ENCODE measurements at regions not wholly inside any gene's neighbourhood (a gene's known extent, or its start where the extent isn't known, plus 50 kb on each side); places are given as distances from the start of the nearest gene placed in this dataset.

DNA sequence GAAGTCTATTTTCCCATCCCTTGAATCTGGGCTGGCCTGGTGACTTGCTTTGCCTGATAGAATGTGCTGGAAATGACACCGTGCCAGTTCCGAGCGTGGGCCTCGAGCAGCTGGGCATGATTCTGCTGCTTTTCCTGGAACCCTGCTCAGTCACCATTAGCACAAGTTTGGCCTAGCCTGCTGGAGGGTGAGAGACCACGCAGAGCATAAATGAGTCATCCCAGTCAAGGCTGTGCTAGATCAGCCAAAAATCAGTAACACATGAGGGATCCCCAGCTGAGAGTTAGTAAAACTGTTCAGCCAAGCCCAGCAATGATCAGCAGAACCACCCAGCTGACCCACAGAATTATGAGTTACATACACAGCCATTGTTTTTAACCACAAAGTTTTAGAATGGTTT is 74.8 kb upstream of the TOP1 start:
- TF ChIP-seq GLIS3 (CRISPR knock-in tag; IDR thresholded peaks at IDR 0.05), result no peak
- no peak for TF ChIP-seq BACH2 (CRISPR knock-in tag; IDR thresholded peaks at IDR 0.05; ENCODE audit: borderline replicate concordance)
- ATAC-seq, result no peak

GRCh38 chr20:40954521-40955165 is 74.0 kb upstream of the TOP1 start:
- no peak for ATAC-seq
- TF ChIP-seq CREB5 (CRISPR knock-in tag; IDR thresholded peaks at IDR 0.05; ENCODE audit: low read depth) (no peak), POU6F1 (CRISPR knock-in tag; IDR thresholded peaks at IDR 0.05; ENCODE audit: borderline replicate concordance, low read depth) (no peak), TOX (CRISPR knock-in tag; IDR thresholded peaks at IDR 0.05; ENCODE audit: borderline replicate concordance) (no peak), ZFP3 (CRISPR knock-in tag; IDR thresholded peaks at IDR 0.05) (no peak), ESRRG (CRISPR knock-in tag; IDR thresholded peaks at IDR 0.05) (no peak), PPARA (CRISPR knock-in tag; IDR thresholded peaks at IDR 0.05; ENCODE audit: borderline replicate concordance) (no peak), ZC3H10 (CRISPR knock-in tag; IDR thresholded peaks at IDR 0.05) (no peak), ZNF70 (CRISPR knock-in tag; IDR thresholded peaks at IDR 0.05) (no peak), ZNF8 (CRISPR knock-in tag; IDR thresholded peaks at IDR 0.05) (no peak), CSDC2 (CRISPR knock-in tag; IDR thresholded peaks at IDR 0.05) (no peak), TCF4 (CRISPR knock-in tag; IDR thresholded peaks at IDR 0.05; ENCODE audit: borderline replicate concordance) (no peak), OSR1 (CRISPR knock-in tag; IDR thresholded peaks at IDR 0.05) (no peak), RARB (CRISPR knock-in tag; IDR thresholded peaks at IDR 0.05) (no peak), BACH2 (CRISPR knock-in tag; IDR thresholded peaks at IDR 0.05; ENCODE audit: borderline replicate concordance) (no peak), ZNF565 (CRISPR knock-in tag; conservative IDR thresholded peaks at IDR 0.05; ENCODE audit: low read depth) (no peak), SNAI2 (CRISPR knock-in tag; IDR thresholded peaks at IDR 0.05) (no peak), ARNTL (CRISPR knock-in tag; IDR thresholded peaks at IDR 0.05; ENCODE audit: borderline replicate concordance, low read depth) (no peak)
- TF ChIP-seq, protein P1, sequence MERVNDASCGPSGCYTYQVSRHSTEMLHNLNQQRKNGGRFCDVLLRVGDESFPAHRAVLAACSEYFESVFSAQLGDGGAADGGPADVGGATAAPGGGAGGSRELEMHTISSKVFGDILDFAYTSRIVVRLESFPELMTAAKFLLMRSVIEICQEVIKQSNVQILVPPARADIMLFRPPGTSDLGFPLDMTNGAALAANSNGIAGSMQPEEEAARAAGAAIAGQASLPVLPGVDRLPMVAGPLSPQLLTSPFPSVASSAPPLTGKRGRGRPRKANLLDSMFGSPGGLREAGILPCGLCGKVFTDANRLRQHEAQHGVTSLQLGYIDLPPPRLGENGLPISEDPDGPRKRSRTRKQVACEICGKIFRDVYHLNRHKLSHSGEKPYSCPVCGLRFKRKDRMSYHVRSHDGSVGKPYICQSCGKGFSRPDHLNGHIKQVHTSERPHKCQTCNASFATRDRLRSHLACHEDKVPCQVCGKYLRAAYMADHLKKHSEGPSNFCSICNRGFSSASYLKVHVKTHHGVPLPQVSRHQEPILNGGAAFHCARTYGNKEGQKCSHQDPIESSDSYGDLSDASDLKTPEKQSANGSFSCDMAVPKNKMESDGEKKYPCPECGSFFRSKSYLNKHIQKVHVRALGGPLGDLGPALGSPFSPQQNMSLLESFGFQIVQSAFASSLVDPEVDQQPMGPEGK (CRISPR knock-in tag; IDR thresholded peaks at IDR 0.05; ENCODE audit: borderline replicate concordance), result no peak
- TF ChIP-seq, protein P2, sequence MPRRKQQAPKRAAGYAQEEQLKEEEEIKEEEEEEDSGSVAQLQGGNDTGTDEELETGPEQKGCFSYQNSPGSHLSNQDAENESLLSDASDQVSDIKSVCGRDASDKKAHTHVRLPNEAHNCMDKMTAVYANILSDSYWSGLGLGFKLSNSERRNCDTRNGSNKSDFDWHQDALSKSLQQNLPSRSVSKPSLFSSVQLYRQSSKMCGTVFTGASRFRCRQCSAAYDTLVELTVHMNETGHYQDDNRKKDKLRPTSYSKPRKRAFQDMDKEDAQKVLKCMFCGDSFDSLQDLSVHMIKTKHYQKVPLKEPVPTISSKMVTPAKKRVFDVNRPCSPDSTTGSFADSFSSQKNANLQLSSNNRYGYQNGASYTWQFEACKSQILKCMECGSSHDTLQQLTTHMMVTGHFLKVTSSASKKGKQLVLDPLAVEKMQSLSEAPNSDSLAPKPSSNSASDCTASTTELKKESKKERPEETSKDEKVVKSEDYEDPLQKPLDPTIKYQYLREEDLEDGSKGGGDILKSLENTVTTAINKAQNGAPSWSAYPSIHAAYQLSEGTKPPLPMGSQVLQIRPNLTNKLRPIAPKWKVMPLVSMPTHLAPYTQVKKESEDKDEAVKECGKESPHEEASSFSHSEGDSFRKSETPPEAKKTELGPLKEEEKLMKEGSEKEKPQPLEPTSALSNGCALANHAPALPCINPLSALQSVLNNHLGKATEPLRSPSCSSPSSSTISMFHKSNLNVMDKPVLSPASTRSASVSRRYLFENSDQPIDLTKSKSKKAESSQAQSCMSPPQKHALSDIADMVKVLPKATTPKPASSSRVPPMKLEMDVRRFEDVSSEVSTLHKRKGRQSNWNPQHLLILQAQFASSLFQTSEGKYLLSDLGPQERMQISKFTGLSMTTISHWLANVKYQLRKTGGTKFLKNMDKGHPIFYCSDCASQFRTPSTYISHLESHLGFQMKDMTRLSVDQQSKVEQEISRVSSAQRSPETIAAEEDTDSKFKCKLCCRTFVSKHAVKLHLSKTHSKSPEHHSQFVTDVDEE (CRISPR knock-in tag; IDR thresholded peaks at IDR 0.05), result no peak

DNA sequence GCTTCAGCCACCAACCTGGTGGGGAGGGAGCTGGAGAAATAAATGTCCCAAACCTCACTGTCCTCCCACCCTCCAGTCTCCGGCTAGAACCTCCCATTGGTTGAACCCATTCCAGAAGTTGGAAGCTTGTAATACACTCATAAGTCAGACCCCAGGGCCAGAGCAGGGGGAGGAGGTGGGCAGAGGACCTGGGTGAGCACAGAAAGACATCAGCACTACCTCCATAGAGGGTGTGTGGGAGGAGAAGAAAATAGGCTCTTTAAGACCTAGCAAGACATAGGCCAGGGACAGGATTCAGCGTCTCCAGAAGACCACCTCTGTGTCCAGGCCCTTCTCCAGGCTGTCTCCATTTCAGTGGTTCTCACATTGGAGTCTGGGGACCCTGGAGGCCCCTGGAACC is 73.3 kb upstream of the TOP1 start:
- ATAC-seq, result no peak
- TF ChIP-seq ZNF8 (CRISPR knock-in tag; IDR thresholded peaks at IDR 0.05) (no peak), ZFP30 (CRISPR knock-in tag; IDR thresholded peaks at IDR 0.05) (no peak), OSR1 (CRISPR knock-in tag; IDR thresholded peaks at IDR 0.05) (no peak), TCF4 (CRISPR knock-in tag; IDR thresholded peaks at IDR 0.05; ENCODE audit: borderline replicate concordance) (no peak), GLIS3 (CRISPR knock-in tag; IDR thresholded peaks at IDR 0.05) (no peak), ZC3H10 (CRISPR knock-in tag; IDR thresholded peaks at IDR 0.05) (no peak), PPARA (CRISPR knock-in tag; IDR thresholded peaks at IDR 0.05; ENCODE audit: borderline replicate concordance) (no peak), ZNF70 (CRISPR knock-in tag; IDR thresholded peaks at IDR 0.05) (no peak), BACH2 (CRISPR knock-in tag; IDR thresholded peaks at IDR 0.05; ENCODE audit: borderline replicate concordance) (no peak), ZNF565 (CRISPR knock-in tag; conservative IDR thresholded peaks at IDR 0.05; ENCODE audit: low read depth) (no peak), ZFP3 (CRISPR knock-in tag; IDR thresholded peaks at IDR 0.05) (no peak), POU6F1 (CRISPR knock-in tag; IDR thresholded peaks at IDR 0.05; ENCODE audit: borderline replicate concordance, low read depth) (no peak), CREB5 (CRISPR knock-in tag; IDR thresholded peaks at IDR 0.05; ENCODE audit: low read depth) (no peak), RARB (CRISPR knock-in tag; IDR thresholded peaks at IDR 0.05) (no peak), TOX (CRISPR knock-in tag; IDR thresholded peaks at IDR 0.05; ENCODE audit: borderline replicate concordance) (no peak), ARNTL (CRISPR knock-in tag; IDR thresholded peaks at IDR 0.05; ENCODE audit: borderline replicate concordance, low read depth) (no peak), ESRRG (CRISPR knock-in tag; IDR thresholded peaks at IDR 0.05) (no peak)
- TF ChIP-seq, protein P1 (CRISPR knock-in tag; IDR thresholded peaks at IDR 0.05; ENCODE audit: borderline replicate concordance), result no peak
